DND-41 (cell line): ENCODE measurements at regions not wholly inside any gene's neighbourhood (a gene's known extent, or its start where the extent isn't known, plus 50 kb on each side); places are given as distances from the start of the nearest gene placed in this dataset.

Experiments
- ATAC-seq: fragments of 200-7000 bp; cut with Tn5 transposase; 3 replicates; pipeline ENCODE4 v1.9.1; 2021; ENCODE audit warnings: low read depth; ENCODE audit not compliant: insufficient read depth
- DNase-seq: peaks from one replicate; pipeline ENCODE4 v3.0.0-alpha.2; 2020
- H2AFZ ChIP-seq: 2 replicates; pipeline ENCODE4 v1.6.0; 2012; ENCODE audit warnings: low read depth, low read length
- H3K27ac ChIP-seq: 2 replicates; pipeline ENCODE4 v1.5.1; 2012; ENCODE audit warnings: low read length, inconsistent platforms
- H3K27me3 ChIP-seq: fragments of 200-600 bp; sonication (generic); 2 replicates; pipeline ENCODE4 v1.6.0; 2012; ENCODE audit warnings: low read length, mild to moderate bottlenecking, inconsistent platforms; ENCODE audit not compliant: insufficient read depth, poor library complexity
- H3K36me3 ChIP-seq: 2 replicates; pipeline ENCODE4 v1.5.1; 2012; ENCODE audit warnings: low read length, inconsistent platforms; ENCODE audit not compliant: insufficient read depth
- H3K4me1 ChIP-seq: 2 replicates; pipeline ENCODE4 v1.5.1; 2012; ENCODE audit warnings: mild to moderate bottlenecking, low read length; ENCODE audit not compliant: insufficient read depth
- H3K4me2 ChIP-seq: 2 replicates; pipeline ENCODE4 v1.6.0; 2012; ENCODE audit warnings: mild to moderate bottlenecking, moderate library complexity, low read length, inconsistent platforms; ENCODE audit not compliant: insufficient read depth
- H3K4me3 ChIP-seq, 2 experiments: fragments of 200-600 bp in 1 of 2; shearing (Covaris generic) in 1 of 2; 2 replicates each; pipeline ENCODE4 v1.5.1; 2012 to 2016; ENCODE audit warnings: inconsistent platforms in 2 of 2, low read length in 2 of 2, mild to moderate bottlenecking in 2 of 2, low read depth in 1 of 2, moderate library complexity in 1 of 2
- H3K79me2 ChIP-seq: 2 replicates; pipeline ENCODE4 v1.6.0; 2012; ENCODE audit warnings: low read length, inconsistent platforms; ENCODE audit not compliant: insufficient read depth
- H3K9ac ChIP-seq: 2 replicates; pipeline ENCODE4 v1.6.0; 2012; ENCODE audit warnings: low read depth, mild to moderate bottlenecking, inconsistent platforms, low read length, moderate library complexity
- H3K9me3 ChIP-seq: 2 replicates; pipeline ENCODE4 v1.5.1; 2012; ENCODE audit warnings: low read length, moderate library complexity, mild to moderate bottlenecking, inconsistent platforms; ENCODE audit not compliant: insufficient read depth, severe bottlenecking
- H4K20me1 ChIP-seq: 2 replicates; pipeline ENCODE4 v1.6.0; 2012; ENCODE audit warnings: low read length; ENCODE audit not compliant: insufficient read depth
- EZH2 ChIP-seq: IDR thresholded peaks from 3 replicates; pipeline ENCODE4 v1.6.1; 2012; ENCODE audit warnings: borderline replicate concordance, low read depth, mild to moderate bottlenecking, moderate library complexity, low read length, inconsistent platforms; ENCODE audit not compliant: severe bottlenecking
- TF ChIP-seq, protein P1 (sequence below): IDR thresholded peaks from 2 replicates; pipeline ENCODE4 v1.5.1; 2012; ENCODE audit warnings: borderline replicate concordance, low read length, moderate library complexity, mild to moderate bottlenecking; ENCODE audit not compliant: poor library complexity, severe bottlenecking; ENCODE audit errors: extremely low read depth

DNA sequence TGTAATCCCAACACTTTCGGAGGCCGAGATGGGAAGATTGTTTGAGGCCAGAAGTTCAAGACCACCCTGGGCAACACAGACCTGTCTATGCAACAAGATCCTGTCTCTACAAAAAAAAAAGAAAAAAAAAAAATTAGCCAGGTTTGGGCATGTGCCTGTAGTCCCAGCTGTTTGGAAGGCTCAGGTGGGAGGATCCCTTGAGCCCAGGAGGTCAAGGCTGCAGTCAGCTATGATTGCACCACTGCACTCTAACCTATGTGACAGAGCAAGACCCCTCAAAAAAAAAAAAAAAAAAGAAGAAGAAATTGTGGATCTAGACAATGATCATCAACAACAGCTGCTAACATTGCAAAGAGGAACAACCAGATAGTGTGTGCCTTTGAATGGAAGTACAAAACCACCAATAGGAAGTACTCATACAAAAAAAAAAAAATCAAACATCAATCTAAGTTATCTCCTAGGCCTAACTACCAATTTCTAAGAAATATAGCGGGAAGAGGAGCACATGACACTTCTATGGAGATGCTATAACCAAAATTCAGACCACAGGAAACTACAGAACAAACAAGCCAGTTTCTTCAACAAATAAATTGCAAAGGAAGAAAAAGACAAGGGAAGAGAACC lies 258.7 kb downstream of the MRTFB start:
- no peaks in the 10 kb centered on the region for H3K27me3 ChIP-seq
- no peaks in the 10 kb centered on the region for H4K20me1 ChIP-seq
- ATAC-seq: peak; percentile 52; the same call in 2 of the 3 replicates
- no peak overlapping the region for H3K27ac ChIP-seq
- TF ChIP-seq, protein P1, sequence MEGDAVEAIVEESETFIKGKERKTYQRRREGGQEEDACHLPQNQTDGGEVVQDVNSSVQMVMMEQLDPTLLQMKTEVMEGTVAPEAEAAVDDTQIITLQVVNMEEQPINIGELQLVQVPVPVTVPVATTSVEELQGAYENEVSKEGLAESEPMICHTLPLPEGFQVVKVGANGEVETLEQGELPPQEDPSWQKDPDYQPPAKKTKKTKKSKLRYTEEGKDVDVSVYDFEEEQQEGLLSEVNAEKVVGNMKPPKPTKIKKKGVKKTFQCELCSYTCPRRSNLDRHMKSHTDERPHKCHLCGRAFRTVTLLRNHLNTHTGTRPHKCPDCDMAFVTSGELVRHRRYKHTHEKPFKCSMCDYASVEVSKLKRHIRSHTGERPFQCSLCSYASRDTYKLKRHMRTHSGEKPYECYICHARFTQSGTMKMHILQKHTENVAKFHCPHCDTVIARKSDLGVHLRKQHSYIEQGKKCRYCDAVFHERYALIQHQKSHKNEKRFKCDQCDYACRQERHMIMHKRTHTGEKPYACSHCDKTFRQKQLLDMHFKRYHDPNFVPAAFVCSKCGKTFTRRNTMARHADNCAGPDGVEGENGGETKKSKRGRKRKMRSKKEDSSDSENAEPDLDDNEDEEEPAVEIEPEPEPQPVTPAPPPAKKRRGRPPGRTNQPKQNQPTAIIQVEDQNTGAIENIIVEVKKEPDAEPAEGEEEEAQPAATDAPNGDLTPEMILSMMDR: no peak
- TF ChIP-seq EZH2: no peak
- no peak for DNase-seq
- H3K4me1 ChIP-seq: peaks cover 10% of the 10 kb centered on the region
- H3K9ac ChIP-seq: no peak overlapping the region
- H2AFZ ChIP-seq: no peak overlapping the region
- H3K4me3 ChIP-seq: no peak overlapping the region
- H3K9me3 ChIP-seq: no peaks in the 10 kb centered on the region
- H3K4me2 ChIP-seq: no peak overlapping the region
- H3K79me2 ChIP-seq: no peaks in the 10 kb centered on the region
- H3K36me3 ChIP-seq: no peaks in the 10 kb centered on the region

DNA sequence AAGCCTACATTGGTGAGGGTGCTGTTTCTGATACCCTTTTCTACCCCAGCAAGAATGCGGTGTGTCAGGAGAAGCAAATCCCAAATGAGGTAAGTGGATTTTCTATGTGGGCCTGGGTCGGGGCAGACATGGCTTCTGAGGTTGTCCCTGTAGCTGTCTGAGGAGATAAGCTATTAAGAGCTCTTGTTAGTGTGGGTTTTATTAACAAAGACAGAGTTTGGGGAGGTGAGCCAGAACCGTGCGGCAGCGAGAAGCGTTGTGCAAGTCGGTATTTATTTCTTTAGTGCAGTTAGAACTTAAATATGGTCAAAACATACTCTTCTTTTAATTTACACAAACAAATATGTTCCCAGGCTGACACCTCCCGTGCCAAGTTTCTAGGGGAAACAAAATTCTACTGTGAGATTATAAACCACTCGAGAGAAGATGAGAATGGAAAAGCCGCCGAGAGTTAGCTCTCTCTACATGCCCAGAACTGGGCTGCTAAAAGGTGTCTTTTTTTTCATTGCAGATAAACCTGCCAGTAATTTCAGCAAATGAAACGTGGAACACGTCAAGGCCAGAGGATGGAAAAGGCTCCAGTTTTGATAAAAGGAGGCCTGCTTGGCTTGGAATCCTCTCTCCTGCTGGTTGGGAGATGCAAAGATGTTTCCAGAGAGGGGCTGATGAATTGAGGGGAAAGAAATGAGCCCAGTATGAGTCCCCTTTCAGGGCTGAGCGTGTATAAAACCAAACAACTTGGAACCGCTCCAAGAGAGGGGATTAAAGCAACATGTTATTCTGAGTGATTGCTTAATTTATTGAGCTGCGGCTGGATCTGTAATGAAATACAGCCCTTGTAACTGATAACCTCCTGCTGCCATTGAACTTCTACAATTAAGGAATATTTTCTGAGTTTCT lies 254.6 kb downstream of the MRTFB start:
- no peaks in the 10 kb centered on the region for H3K27me3 ChIP-seq
- 0 out of 2 replicates have a peak, but pooled peaks cover 4% of the 10 kb centered on the region for H4K20me1 ChIP-seq
- no peak overlapping the region for H2AFZ ChIP-seq
- TF ChIP-seq EZH2: no peak
- TF ChIP-seq, protein P1: no peak
- H3K79me2 ChIP-seq: no peaks in the 10 kb centered on the region
- DNase-seq (no peak), ATAC-seq (no peak)
- no peak overlapping the region for H3K4me3 ChIP-seq
- no peaks in the 10 kb centered on the region for H3K36me3 ChIP-seq
- H3K27ac ChIP-seq: no peak overlapping the region
- H3K4me1 ChIP-seq: peaks cover 10% of the 10 kb centered on the region
- H3K4me2 ChIP-seq: no peak overlapping the region
- H3K9me3 ChIP-seq: no peaks in the 10 kb centered on the region
- no peak overlapping the region for H3K9ac ChIP-seq

DNA sequence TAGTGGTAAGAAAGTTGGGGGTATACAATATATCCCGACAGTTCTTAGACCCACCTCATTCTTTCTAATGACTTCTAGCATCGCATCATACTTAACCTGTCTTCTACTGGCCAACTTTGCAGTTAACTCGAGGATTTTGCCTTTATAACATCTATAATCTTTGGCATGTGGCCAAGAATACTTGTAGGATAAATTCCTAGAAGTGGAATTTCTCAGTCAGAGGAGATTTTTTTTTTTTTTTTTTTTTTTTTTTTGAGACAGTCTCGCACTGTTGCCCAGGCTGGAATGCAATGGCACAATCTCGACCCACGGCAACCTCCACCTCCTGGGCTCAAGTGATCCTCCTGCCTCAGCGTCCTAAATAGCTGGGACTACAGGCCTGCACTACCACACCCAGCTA lies 253.5 kb downstream of the MRTFB start:
- Histone ChIP-seq H3K9me3 (no peaks in the 10 kb centered on the region), H3K79me2 (no peaks in the 10 kb centered on the region), H3K36me3 (no peaks in the 10 kb centered on the region), H3K4me1 (peaks cover 3% of the 10 kb centered on the region), H3K27me3 (no peaks in the 10 kb centered on the region), H3K4me3 (no peak overlapping the region), H3K27ac (no peak overlapping the region), H4K20me1 (0 out of 2 replicates have a peak, but pooled peaks cover 4% of the 10 kb centered on the region), H3K9ac (no peak overlapping the region), H3K4me2 (no peak overlapping the region), H2AFZ (no peak overlapping the region)
- DNase-seq (no peak), ATAC-seq (no peak)
- TF ChIP-seq, protein P1: no peak
- no peak for TF ChIP-seq EZH2
